ENCODE measurements at regions not wholly inside any gene's neighbourhood (a gene's known extent, or its start where the extent isn't known, plus 50 kb on each side); places are given as distances from the start of the nearest gene placed in this dataset.

- Histone ChIP-seq H3K36me3 (ENCODE audit: low read length) (no peaks in the 10 kb centered on the region), H2AFZ (ENCODE audit: low read depth, low read length, severe bottlenecking) (no peak overlapping the region), H3K79me2 (ENCODE audit: insufficient read depth, low read length) (no peaks in the 10 kb centered on the region), H3K27ac (ENCODE audit: low read depth, low read length) (no peak overlapping the region), H3K4me3 (ENCODE audit: insufficient read depth, low read length, poor library complexity, severe bottlenecking) (no peak overlapping the region), H3K9me3 (ENCODE audit: insufficient read depth, low read length) (no peaks in the 10 kb centered on the region), H3K27me3 (ENCODE audit: low read length) (no peaks in the 10 kb centered on the region), H3F3A (ENCODE audit: insufficient read depth) (no peaks in the 10 kb centered on the region), H3K9ac (ENCODE audit: low read length) (no peak overlapping the region), H4K20me1 (ENCODE audit: low read depth, low read length) (no peaks in the 10 kb centered on the region), H3K4me2 (ENCODE audit: low read depth, low read length, poor library complexity, severe bottlenecking) (no peak overlapping the region), H3K9me2 (replicated peaks; ENCODE audit: insufficient read depth, low read length) (no peaks in the 10 kb centered on the region)
- TF ChIP-seq CTCF (IDR thresholded peaks at IDR 0.05; ENCODE audit: insufficient read depth, low read length, poor library complexity, severe bottlenecking) (no peak), EZH2phosphoT487 (conservative IDR thresholded peaks at IDR 0.05; ENCODE audit: low read length) (no peak)
Observed at GRCh38 chr18:22467760-22468553, 50.2 kb upstream of the CTAGE1 start.

- Histone ChIP-seq H4K20me1 (ENCODE audit: low read depth, low read length) (no peaks in the 10 kb centered on the region), H3K4me2 (ENCODE audit: low read depth, low read length, poor library complexity, severe bottlenecking) (no peak overlapping the region), H3F3A (ENCODE audit: insufficient read depth) (no peaks in the 10 kb centered on the region), H3K9ac (ENCODE audit: low read length) (no peak overlapping the region), H2AFZ (ENCODE audit: low read depth, low read length, severe bottlenecking) (no peak overlapping the region), H3K9me2 (replicated peaks; ENCODE audit: insufficient read depth, low read length) (no peaks in the 10 kb centered on the region), H3K79me2 (ENCODE audit: insufficient read depth, low read length) (no peaks in the 10 kb centered on the region), H3K27me3 (ENCODE audit: low read length) (no peaks in the 10 kb centered on the region), H3K9me3 (ENCODE audit: insufficient read depth, low read length) (no peaks in the 10 kb centered on the region), H3K36me3 (ENCODE audit: low read length) (no peaks in the 10 kb centered on the region), H3K27ac (ENCODE audit: low read depth, low read length) (no peak overlapping the region), H3K4me3 (ENCODE audit: insufficient read depth, low read length, poor library complexity, severe bottlenecking) (no peak overlapping the region)
- TF ChIP-seq EZH2phosphoT487 (conservative IDR thresholded peaks at IDR 0.05; ENCODE audit: low read length) (no peak), CTCF (IDR thresholded peaks at IDR 0.05; ENCODE audit: insufficient read depth, low read length, poor library complexity, severe bottlenecking) (no peak)
Observed at GRCh38 chr18:22468554-22468891, 50.8 kb upstream of the CTAGE1 start.

GRCh38 chr18:22469061-22469734, 51.5 kb upstream of the CTAGE1 start:
- no peaks in the 10 kb centered on the region for H3K79me2 ChIP-seq (ENCODE audit: insufficient read depth, low read length)
- H3K4me2 ChIP-seq (ENCODE audit: low read depth, low read length, poor library complexity, severe bottlenecking): no peak overlapping the region
- H2AFZ ChIP-seq (ENCODE audit: low read depth, low read length, severe bottlenecking): no peak overlapping the region
- TF ChIP-seq CTCF (IDR thresholded peaks at IDR 0.05; ENCODE audit: insufficient read depth, low read length, poor library complexity, severe bottlenecking) (no peak), EZH2phosphoT487 (conservative IDR thresholded peaks at IDR 0.05; ENCODE audit: low read length) (no peak)
- H3K4me3 ChIP-seq (ENCODE audit: insufficient read depth, low read length, poor library complexity, severe bottlenecking): no peak overlapping the region
- no peaks in the 10 kb centered on the region for H3F3A ChIP-seq (ENCODE audit: insufficient read depth)
- no peaks in the 10 kb centered on the region for H3K9me3 ChIP-seq (ENCODE audit: insufficient read depth, low read length)
- no peak overlapping the region for H3K9ac ChIP-seq (ENCODE audit: low read length)
- no peaks in the 10 kb centered on the region for H4K20me1 ChIP-seq (ENCODE audit: low read depth, low read length)
- H3K9me2 ChIP-seq (replicated peaks; ENCODE audit: insufficient read depth, low read length): no peaks in the 10 kb centered on the region
- H3K36me3 ChIP-seq (ENCODE audit: low read length): no peaks in the 10 kb centered on the region
- H3K27me3 ChIP-seq (ENCODE audit: low read length): no peaks in the 10 kb centered on the region
- H3K27ac ChIP-seq (ENCODE audit: low read depth, low read length): no peak overlapping the region
